ENCODE measurements at regions not wholly inside any gene's neighbourhood (a gene's known extent, or its start where the extent isn't known, plus 50 kb on each side); places are given as distances from the start of the nearest gene placed in this dataset.

- no peak for DNase-seq (ENCODE audit: low read depth)
These were observed 111.2 kb upstream of the ASIC2 start for GRCh38 chr17:33404070-33404819.

GRCh38 chr17:33416131-33416530 is 123.0 kb upstream of the ASIC2 start:
- no peak for DNase-seq (ENCODE audit: low read depth)

- DNase-seq (ENCODE audit: low read depth), result no peak
These were observed 128.8 kb upstream of the ASIC2 start for GRCh38 chr17:33421933-33422332.

- no peak for DNase-seq (ENCODE audit: low read depth)
These were observed 140.5 kb upstream of the ASIC2 start for GRCh38 chr17:33433581-33433980.

GRCh38 chr17:33434841-33435240 is 141.7 kb upstream of the ASIC2 start:
- DNase-seq (ENCODE audit: low read depth), result no peak

- peak; percentile 18 for DNase-seq (ENCODE audit: low read depth)
These were observed 142.7 kb upstream of the ASIC2 start for GRCh38 chr17:33435721-33436301.

GRCh38 chr17:33436321-33436720 is 143.2 kb upstream of the ASIC2 start:
- peak; percentile 24 for DNase-seq (ENCODE audit: low read depth)

GRCh38 chr17:33438139-33438538 is 145.0 kb upstream of the ASIC2 start:
- no peak for DNase-seq (ENCODE audit: low read depth)

GRCh38 chr17:33438578-33438977 is 145.5 kb upstream of the ASIC2 start:
- DNase-seq (ENCODE audit: low read depth), result no peak

- no peak for DNase-seq (ENCODE audit: low read depth)
These were observed 149.2 kb upstream of the ASIC2 start for GRCh38 chr17:33442320-33442719.

GRCh38 chr17:33444731-33445130 is 151.6 kb upstream of the ASIC2 start:
- DNase-seq (ENCODE audit: low read depth), result no peak

- DNase-seq (ENCODE audit: low read depth), result no peak
These were observed 154.0 kb upstream of the ASIC2 start for GRCh38 chr17:33447090-33447489.

GRCh38 chr17:33451221-33451620 is 158.1 kb upstream of the ASIC2 start:
- DNase-seq (ENCODE audit: low read depth), result no peak

GRCh38 chr17:33457477-33457876 is 164.4 kb upstream of the ASIC2 start:
- no peak for DNase-seq (ENCODE audit: low read depth)

- DNase-seq (ENCODE audit: low read depth), result no peak
These were observed 166.2 kb upstream of the ASIC2 start for GRCh38 chr17:33459078-33459940.

GRCh38 chr17:33460781-33461450 is 167.8 kb upstream of the ASIC2 start:
- DNase-seq (ENCODE audit: low read depth), result no peak

GRCh38 chr17:33463887-33464286 is 170.8 kb upstream of the ASIC2 start:
- no peak for DNase-seq (ENCODE audit: low read depth)

- no peak for DNase-seq (ENCODE audit: low read depth)
These were observed 171.7 kb upstream of the ASIC2 start for GRCh38 chr17:33464669-33465280.

GRCh38 chr17:33469421-33469820 is 176.3 kb upstream of the ASIC2 start:
- no peak for DNase-seq (ENCODE audit: low read depth)

- DNase-seq (ENCODE audit: low read depth), result peak; percentile 54
These were observed 176.8 kb upstream of the ASIC2 start for GRCh38 chr17:33469911-33470310.

GRCh38 chr17:33473061-33473460 is 180.0 kb upstream of the ASIC2 start:
- no peak for DNase-seq (ENCODE audit: low read depth)

GRCh38 chr17:33474789-33475188 is 181.7 kb upstream of the ASIC2 start:
- DNase-seq (ENCODE audit: low read depth), result no peak
